Thymus (tissue), 11 donors: ENCODE measurements at regions not wholly inside any gene's neighbourhood (a gene's known extent, or its start where the extent isn't known, plus 50 kb on each side); places are given as distances from the start of the nearest gene placed in this dataset.

Experiments used
- DNase-seq, 9 donors: peaks; one replicate each; pipeline ENCODE4 v3.0.0-alpha.2; 2013; ENCODE audit warnings: low spot score in 9 of 9, low read depth in 6 of 9, missing footprints in 1 of 9
- H3K27ac ChIP-seq, 2 donors: one replicate each; pipeline ENCODE4 v1.5.1; 2013; ENCODE audit warnings: control low read depth in 1 of 2, low read depth in 1 of 2, low read length in 1 of 2, mild to moderate bottlenecking in 1 of 2, moderate library complexity in 1 of 2
- H3K27me3 ChIP-seq, 2 donors: one replicate each; pipeline ENCODE4 v1.5.1; 2013; ENCODE audit warnings: low read length in 1 of 2; ENCODE audit not compliant: control insufficient read depth in 2 of 2, insufficient read depth in 1 of 2
- H3K36me3 ChIP-seq, 2 donors: one replicate each; pipeline ENCODE4 v1.5.1; 2013; ENCODE audit warnings: low read length in 1 of 2, mild to moderate bottlenecking in 1 of 2, moderate library complexity in 1 of 2; ENCODE audit not compliant: control insufficient read depth in 2 of 2, insufficient read depth in 2 of 2
- H3K4me1 ChIP-seq, 2 donors: one replicate each; pipeline ENCODE4 v1.5.1; 2013; ENCODE audit warnings: low read length in 2 of 2; ENCODE audit not compliant: control insufficient read depth in 2 of 2, insufficient read depth in 2 of 2
- H3K4me3 ChIP-seq, 2 donors: one replicate each; pipeline ENCODE4 v1.5.1; 2013; ENCODE audit warnings: low read length in 2 of 2, control low read depth in 1 of 2, mild to moderate bottlenecking in 1 of 2
- H3K9me3 ChIP-seq, 2 donors: one replicate each; pipeline ENCODE4 v1.5.1; 2013; ENCODE audit warnings: low read length in 1 of 2, mild to moderate bottlenecking in 1 of 2; ENCODE audit not compliant: control insufficient read depth in 2 of 2, insufficient read depth in 1 of 2
- WGBS: extraction: QIAGEN DNeasy Blood & Tissue Kit; methylation state at CpG from one replicate; pipeline ENCODE4 v1.1.7; 2013; 5-methylcytosine and 5-hydroxymethylcytosine counted together
- donor health status: healthy.

DNA sequence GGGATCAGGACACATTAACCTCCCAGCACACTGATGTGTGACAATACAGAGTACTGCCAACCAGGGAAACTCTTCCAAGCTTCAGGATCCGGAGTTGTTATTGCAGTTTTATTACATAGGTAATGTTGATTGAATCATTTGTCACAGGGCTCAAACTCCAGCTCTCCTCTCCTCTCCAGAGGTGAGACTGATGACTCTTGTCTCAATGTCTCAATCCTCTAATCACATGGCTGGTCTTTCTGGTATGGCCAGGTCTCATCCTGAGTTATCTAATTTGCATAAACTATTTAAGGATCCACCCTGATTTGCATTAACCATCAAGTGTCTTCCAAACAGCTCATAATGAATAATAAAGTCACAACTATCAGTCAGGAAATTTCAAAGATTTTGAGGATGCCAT is 522.6 kb upstream of the PCDH9 start:
- H3K4me3 ChIP-seq = no peak overlapping the region
- no peaks in the 10 kb centered on the region for H3K9me3 ChIP-seq
- no peaks in the 10 kb centered on the region for H3K36me3 ChIP-seq
- no peak overlapping the region for H3K27ac ChIP-seq
- no peak for DNase-seq
- no peaks in the 10 kb centered on the region for H3K27me3 ChIP-seq
- no peaks in the 10 kb centered on the region for H3K4me1 ChIP-seq
- WGBS = 92% methylated on average over 1 of the region's 1 CpG

DNA sequence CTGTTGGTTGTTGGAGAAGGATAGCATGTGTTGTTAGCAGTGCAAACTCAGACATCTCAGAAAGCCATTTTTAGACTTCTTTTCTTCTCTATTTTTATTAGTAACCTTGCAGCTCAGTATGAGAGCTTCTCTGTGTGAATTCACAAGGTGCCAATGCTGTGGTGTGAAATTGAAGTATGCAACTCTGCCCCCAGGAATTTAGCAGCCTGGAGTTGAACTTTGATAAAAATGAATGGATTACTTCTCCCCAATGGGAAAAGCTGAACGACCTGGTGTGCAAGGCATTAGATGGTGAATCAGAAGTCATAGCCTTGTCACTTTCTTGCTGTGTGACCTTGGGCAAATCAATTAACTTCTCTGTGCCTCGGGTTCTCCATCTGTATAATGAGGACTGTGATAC is 512.3 kb upstream of the PCDH9 start:
- Histone ChIP-seq H3K36me3 (no peaks in the 10 kb centered on the region), H3K27ac (no peak overlapping the region), H3K9me3 (no peaks in the 10 kb centered on the region), H3K4me3 (no peak overlapping the region), H3K27me3 (no peaks in the 10 kb centered on the region), H3K4me1 (no peaks in the 10 kb centered on the region)
- 61% methylated on average over 2 of the region's 2 CpGs for WGBS
- DNase-seq = no peak

DNA sequence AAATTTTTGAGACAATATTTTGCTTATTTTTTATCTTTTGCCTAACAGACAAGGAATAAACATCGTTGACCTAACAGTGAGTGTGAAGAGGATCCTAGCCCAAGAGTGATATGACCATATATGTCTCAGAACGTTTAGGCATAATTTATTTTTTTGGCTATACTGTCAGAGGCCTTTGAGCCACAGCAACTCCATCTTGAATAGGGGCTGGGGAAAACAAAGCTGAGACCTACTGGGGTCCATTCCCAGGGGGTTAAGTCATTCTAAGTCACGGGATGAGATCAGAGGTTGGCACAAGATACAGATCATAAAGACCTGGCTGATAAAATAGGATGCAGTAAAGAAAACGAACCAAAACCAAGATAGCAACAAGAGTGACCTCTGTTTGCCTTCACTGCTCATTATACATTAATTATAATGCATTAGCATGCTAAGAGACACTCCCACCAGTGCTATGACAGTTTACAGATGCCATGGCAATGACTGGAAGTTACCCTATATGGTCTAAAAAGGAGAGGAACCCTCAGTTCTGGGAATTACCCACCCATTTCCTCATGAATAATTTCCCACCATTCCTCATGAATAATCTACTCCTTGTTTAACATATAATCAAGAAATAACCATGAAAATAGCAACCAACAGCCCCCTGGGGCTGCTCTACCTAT is 510.9 kb upstream of the PCDH9 start:
- Histone ChIP-seq H3K4me1 (no peaks in the 10 kb centered on the region), H3K36me3 (no peaks in the 10 kb centered on the region), H3K9me3 (no peaks in the 10 kb centered on the region), H3K27ac (no peak overlapping the region), H3K4me3 (no peak overlapping the region), H3K27me3 (no peaks in the 10 kb centered on the region)
- DNase-seq = no peak
- 81% methylated on average over 4 of the region's 4 CpGs for WGBS

DNA sequence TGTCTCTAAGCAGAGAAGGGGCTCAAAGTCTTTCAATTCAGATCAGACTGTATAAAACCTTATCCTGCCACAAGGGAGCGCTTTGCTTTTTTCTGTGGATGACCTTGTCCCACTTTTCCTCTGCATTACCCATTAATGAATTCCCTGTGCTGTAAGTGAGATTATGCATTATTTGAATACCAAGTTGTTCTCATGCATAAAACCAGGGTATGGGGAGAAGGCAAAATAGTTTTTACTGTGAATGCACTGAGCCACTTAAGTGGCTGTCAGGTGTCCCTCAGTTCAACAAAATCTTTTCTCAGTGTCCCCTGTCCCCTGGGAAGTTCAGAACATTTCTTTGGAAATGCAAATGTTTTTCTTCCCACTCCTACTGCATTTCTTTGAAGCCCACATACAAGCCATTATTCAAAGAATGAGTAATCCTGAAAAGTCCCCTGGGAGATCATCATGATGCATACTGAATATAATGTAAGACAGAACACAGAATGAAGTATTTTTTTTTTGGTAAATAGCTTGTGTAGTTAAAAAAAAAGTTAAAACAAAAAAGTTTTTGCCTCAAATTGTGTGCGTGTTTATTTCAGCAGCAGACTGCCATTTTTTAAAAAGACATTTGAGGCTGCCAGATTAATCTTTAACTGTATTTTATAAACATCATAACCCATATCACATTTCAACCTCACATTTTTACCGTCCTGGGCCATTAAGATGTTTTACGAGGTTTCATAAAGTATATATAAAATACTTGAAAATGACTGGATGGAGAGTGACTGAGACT is 506.7 kb upstream of the PCDH9 start:
- no peak overlapping the region for H3K27ac ChIP-seq
- DNase-seq = peak in 1 of 9 donors; percentile 1
- H3K4me1 ChIP-seq = no peaks in the 10 kb centered on the region
- WGBS = 90% methylated on average over 4 of the region's 4 CpGs
- H3K4me3 ChIP-seq = no peak overlapping the region
- H3K36me3 ChIP-seq = no peaks in the 10 kb centered on the region
- no peaks in the 10 kb centered on the region for H3K27me3 ChIP-seq
- no peaks in the 10 kb centered on the region for H3K9me3 ChIP-seq

DNA sequence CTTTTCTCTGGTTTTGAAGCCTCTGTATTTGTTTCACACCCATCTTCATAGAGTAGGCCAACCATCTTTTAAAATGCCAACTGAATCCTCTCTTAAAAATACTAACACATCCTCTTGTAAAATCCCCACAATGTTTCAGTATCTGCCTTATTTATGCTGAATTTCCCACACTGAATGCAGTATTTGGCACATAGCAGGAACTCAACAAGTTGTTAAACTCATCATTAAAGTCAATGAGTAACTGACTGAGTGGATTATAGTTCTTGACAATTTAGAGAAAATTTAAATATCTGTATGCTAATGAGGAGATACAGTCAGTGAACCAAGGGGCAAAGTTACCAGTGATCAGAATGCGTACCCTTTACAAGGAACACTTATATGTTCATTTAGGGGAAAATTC is 505.5 kb upstream of the PCDH9 start:
- WGBS = 98% methylated on average over 1 of the region's 1 CpG
- Histone ChIP-seq H3K4me1 (no peaks in the 10 kb centered on the region), H3K4me3 (no peak overlapping the region), H3K27me3 (no peaks in the 10 kb centered on the region), H3K27ac (no peak overlapping the region), H3K36me3 (no peaks in the 10 kb centered on the region), H3K9me3 (no peaks in the 10 kb centered on the region)
- no peak for DNase-seq

DNA sequence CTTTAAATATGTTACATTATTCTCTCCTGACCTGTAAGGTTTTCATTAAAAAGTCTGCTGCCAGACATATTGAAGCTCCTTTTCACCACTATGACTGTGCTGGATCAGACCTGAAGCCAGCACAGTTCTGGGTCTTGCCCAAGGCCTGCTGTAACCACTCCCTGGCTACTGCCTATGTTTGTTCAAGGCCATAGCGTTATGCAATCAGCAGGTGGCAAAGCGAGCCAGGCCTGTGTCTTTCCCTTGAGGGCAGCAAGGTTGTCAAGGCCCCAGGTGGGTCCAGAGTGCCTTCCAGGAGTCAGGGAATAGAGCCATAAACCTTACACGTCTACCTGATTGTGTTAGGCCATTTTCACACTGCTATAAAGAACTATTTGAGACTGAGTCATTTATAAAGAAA is 496.8 kb upstream of the PCDH9 start:
- Histone ChIP-seq H3K4me3 (no peak overlapping the region), H3K27ac (no peak overlapping the region), H3K36me3 (no peaks in the 10 kb centered on the region), H3K27me3 (no peaks in the 10 kb centered on the region), H3K9me3 (no peaks in the 10 kb centered on the region), H3K4me1 (no peaks in the 10 kb centered on the region)
- DNase-seq = no peak
- 88% methylated on average over 3 of the region's 3 CpGs for WGBS

DNA sequence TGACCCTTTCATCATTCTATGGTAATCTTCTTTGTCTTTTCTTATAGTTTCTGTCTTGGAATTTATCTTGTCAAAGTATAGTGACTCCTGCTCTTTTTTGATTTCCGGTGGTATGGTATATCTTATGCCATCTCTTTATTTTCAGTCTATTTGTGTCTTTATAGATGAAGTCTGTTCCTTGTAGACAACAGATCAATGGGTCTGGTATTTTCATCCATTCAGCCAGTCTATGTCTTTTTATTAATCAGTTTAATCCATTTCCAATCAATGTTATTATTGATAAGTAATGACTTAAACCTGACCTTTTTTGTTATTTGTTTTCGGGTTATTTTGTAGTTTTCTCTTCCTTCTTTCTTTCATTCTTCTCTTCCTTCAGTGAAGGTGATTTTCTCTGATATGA is 495.9 kb upstream of the PCDH9 start:
- Histone ChIP-seq H3K4me3 (no peak overlapping the region), H3K27me3 (no peaks in the 10 kb centered on the region), H3K4me1 (no peaks in the 10 kb centered on the region), H3K36me3 (no peaks in the 10 kb centered on the region), H3K9me3 (no peaks in the 10 kb centered on the region), H3K27ac (no peak overlapping the region)
- 66% methylated on average over 2 of the region's 2 CpGs for WGBS
- DNase-seq = no peak

DNA sequence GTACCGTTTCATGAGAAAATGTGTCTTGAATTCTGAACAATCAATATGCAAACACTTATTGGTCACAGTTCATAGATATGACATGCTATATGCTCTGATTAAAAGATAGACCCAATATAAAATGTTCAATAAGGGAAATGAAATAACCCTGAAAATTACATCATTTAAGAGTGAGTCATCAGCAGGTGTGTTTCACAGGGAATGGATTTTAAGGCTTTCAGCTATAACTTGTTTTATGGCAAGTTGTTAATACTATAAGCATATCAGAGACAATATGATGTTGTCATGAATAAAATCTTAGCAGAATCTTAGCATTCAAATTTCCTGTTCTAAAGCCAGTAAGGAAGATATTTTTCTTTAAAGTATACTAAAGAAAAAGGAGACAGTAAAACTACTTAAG is 483.4 kb upstream of the PCDH9 start:
- no peaks in the 10 kb centered on the region for H3K27me3 ChIP-seq
- no peaks in the 10 kb centered on the region for H3K9me3 ChIP-seq
- no peak overlapping the region for H3K4me3 ChIP-seq
- no peak for DNase-seq
- H3K27ac ChIP-seq = no peak overlapping the region
- H3K4me1 ChIP-seq = no peaks in the 10 kb centered on the region
- 90% methylated on average over 1 of the region's 1 CpG for WGBS
- no peaks in the 10 kb centered on the region for H3K36me3 ChIP-seq

DNA sequence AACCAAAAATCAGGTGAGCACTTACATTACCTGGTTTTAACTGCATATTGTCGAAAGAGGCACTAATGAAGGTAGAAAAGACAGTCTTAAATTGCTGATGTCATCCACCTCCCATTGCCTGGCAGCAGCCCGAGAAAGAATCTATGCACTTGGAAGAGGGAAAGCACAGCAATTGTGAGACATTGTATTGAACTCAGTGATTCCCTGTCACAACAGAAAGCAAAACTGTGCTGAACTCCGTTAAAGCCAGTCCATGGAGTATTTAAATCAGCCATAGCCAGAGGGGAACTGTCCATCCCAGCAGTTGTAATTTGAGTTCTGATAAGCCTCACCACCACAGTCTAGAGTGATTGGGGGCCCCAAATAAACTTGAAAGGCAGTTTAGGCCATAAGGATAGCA is 466.6 kb upstream of the PCDH9 start:
- Histone ChIP-seq H3K36me3 (no peaks in the 10 kb centered on the region), H3K9me3 (peaks cover 0 to 8% of the 10 kb centered on the region in 2 donors), H3K4me3 (no peak overlapping the region), H3K27ac (no peak overlapping the region), H3K27me3 (no peaks in the 10 kb centered on the region), H3K4me1 (no peaks in the 10 kb centered on the region)
- DNase-seq = no peak
- 91% methylated on average over 3 of the region's 3 CpGs for WGBS
